Activated naive CD4-positive, alpha-beta T cell treated with anti-CD3 and anti-CD28 coated beads for 36 hours (primary cell): ENCODE measurements at regions not wholly inside any gene's neighbourhood (a gene's known extent, or its start where the extent isn't known, plus 50 kb on each side); places are given as distances from the start of the nearest gene placed in this dataset.
"Not testable (repeated sequence)": the region's sequence is repeated elsewhere in the genome, so short reads cannot be mapped to it uniquely, and the experiment has no call there.

Source experiments
- CTCF ChIA-PET: fragments of 350-600 bp; sonication (Branson Sonifier 250); formaldehyde crosslinking; loops from one replicate; lab custom pipeline; 2021; ENCODE audit warnings: antibody characterized with exemption; lab: Charles Lee
- DNase-seq: peaks from one replicate; pipeline ENCODE4 v3.0.0-alpha.2; 2020
- H3K27ac Mint-ChIP-seq: one replicate; pipeline ENCODE4 v1.8.0; 2021; ENCODE audit warnings: mild to moderate bottlenecking, mixed read lengths
- H3K27me3 Mint-ChIP-seq: one replicate; pipeline ENCODE4 v1.8.0; 2021; ENCODE audit warnings: low read depth, mixed read lengths
- H3K36me3 Mint-ChIP-seq: one replicate; pipeline ENCODE4 v1.8.0; 2021; ENCODE audit warnings: low read depth, mixed read lengths
- H3K4me1 Mint-ChIP-seq: one replicate; pipeline ENCODE4 v1.8.0; 2021; ENCODE audit warnings: low read depth, mixed read lengths
- H3K4me3 Mint-ChIP-seq: one replicate; pipeline ENCODE4 v1.8.0; 2021; ENCODE audit warnings: mild to moderate bottlenecking, moderate library complexity, mixed read lengths
- H3K9me3 Mint-ChIP-seq: one replicate; pipeline ENCODE4 v1.8.0; 2021; ENCODE audit warnings: mixed read lengths
- intact Hi-C: fragments of 100-400 bp; cut with micrococcal nuclease; formaldehyde crosslinking; loops from one replicate; pipeline ENCODE4 v1.15.1; 2023

DNA sequence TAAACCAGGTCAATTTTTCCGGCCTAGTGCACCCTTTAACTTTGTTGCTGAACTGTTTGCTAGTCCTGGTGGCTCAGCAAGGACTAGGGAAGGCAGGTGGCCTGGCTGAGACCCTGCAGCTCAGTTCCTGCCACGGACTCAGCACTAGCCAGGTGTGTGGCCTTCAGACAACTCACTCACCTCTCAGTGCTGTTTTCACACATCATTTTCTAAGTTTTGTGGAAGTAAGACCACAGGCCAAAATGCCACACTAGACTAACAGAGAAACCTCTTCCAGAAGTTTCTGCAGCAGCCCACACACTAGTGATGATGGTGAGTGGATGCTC, 65.9 kb upstream of the SLC1A4 start:
- CTCF ChIA-PET, result interaction anchor here (1.5 kb wide), 1 partner anchor 117 kb away, joined by 5 read pairs; no protein-coding TSS in a partner anchor
- Mint-ChIP-seq H3K4me1 (peaks cover 2% of the 10 kb centered on the region), H3K4me3 (no peak overlapping the region), H3K27ac (no peak overlapping the region), H3K36me3 (peaks cover 2% of the 10 kb centered on the region), H3K9me3 (peaks cover 9% of the 10 kb centered on the region), H3K27me3 (no peaks in the 10 kb centered on the region)
- intact Hi-C loops, result no loop called here
- DNase-seq, result no peak

DNA sequence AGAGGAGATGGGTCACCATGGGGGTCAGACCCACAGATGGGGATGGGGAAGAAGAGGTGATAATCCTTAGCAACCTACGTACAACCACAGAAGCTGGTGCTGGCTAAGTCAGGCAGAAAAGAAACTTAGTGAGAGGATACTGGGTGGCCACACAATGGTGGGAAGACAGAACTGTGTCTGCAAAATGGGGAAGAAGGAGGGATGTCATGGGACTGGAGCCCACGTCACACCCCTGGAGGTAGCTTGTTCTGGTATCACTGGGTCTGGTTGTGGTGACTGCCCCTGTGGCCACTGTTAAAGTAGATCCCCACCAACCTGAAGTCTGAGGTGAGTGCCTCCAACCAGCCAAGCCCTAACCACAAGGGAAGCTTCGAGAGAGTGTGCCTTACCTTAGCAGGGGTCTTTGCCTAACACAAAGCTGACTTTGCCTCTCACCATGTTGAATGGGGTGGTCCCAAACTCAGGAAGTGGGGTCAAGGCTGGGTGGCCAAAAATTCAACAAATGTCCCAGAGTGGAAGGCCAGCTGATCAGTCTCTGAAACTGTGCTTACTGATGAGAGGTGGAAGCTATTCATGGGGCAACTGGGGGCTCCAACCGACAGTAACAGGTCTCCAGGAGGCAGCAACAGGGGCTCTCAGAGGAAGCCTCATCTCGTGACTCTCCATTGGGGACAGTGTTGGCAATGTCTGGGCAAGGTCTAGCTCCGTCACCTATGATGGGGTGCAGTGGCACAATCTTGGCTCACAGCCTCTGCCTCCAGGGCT, 64.8 kb upstream of the SLC1A4 start:
- Mint-ChIP-seq H3K9me3 (peaks cover 9% of the 10 kb centered on the region), H3K36me3 (peaks cover 2% of the 10 kb centered on the region), H3K27ac (no peak overlapping the region), H3K4me1 (no peaks in the 10 kb centered on the region), H3K4me3 (no peak overlapping the region), H3K27me3 (no peaks in the 10 kb centered on the region)
- intact Hi-C loops, result no loop called here
- CTCF ChIA-PET, result interaction anchor here (0.6 to 1.5 kb wide), 3 partner anchors 116 to 169 kb away, joined by 4 to 6 read pairs (median 5); no protein-coding TSS in a partner anchor
- no peak for DNase-seq

DNA sequence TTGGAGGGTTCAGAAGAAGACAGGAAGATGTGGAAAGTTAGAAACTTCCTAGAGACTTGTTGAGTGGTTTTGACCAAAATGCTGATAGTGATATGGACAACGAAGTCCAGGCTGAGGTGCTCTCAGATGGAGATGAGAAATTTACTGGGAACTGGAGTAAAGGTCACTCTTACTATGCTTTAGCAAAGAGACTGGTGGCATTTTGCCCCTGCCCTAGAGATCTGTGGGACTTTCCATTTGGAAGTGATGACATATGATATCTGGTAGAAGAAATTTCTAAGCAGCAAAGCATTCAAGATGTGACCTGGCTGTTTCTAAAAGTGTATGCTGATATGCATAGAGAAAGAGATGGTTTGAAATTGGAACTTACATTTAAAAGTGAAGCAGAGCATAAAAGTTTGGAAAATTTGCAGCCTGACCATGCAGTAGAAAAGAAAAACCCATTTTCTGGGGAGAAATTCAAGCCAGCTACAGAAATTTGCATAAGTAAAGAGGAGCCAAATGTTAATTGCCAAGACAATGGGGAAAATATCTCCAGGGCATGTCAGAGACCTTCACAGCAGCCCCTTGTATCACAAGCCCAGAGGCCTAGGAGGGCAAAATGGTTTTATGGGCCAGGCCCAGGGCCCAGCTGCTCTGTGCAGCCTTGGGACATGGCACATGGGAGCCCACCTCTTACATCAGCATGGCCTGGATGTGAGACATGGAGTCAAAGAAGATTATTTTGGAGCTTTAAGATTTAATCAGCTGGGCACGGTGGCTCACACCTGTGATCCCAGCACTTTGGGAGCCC, 63.1 kb upstream of the SLC1A4 start:
- intact Hi-C loops, H3K36me3 Mint-ChIP-seq, H3K4me1 Mint-ChIP-seq, H3K27me3 Mint-ChIP-seq, DNase-seq, H3K9me3 Mint-ChIP-seq, H3K4me3 Mint-ChIP-seq, H3K27ac Mint-ChIP-seq: not testable (repeated sequence)
- CTCF ChIA-PET, result interaction anchor here (0.6 kb wide), 1 partner anchor 8 kb away, joined by 3 read pairs; no protein-coding TSS in a partner anchor

DNA sequence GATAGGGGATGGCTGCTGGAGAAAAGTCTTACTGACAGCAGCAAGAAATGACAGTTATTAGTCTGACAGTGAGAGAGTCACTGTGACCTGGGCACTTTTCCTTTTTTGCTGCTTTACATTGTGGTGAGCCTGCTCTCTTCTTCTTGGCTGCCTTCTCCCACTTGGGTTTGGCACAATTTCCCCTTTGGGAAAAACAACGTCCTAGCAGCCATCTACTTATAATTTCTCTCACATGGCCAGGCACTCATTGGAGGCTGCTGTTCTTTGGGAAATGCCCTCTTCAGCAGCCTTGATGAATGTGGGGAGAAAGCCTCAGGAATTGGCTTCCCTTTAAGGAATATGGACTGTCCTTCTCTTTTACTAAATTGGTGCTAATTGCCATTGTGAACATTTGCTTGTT, 60.4 kb upstream of the SLC1A4 start:
- DNase-seq, result no peak
- intact Hi-C loops, result no loop called here
- Mint-ChIP-seq H3K4me1 (no peaks in the 10 kb centered on the region), H3K4me3 (no peak overlapping the region), H3K27ac (no peak overlapping the region), H3K9me3 (peaks cover 9% of the 10 kb centered on the region), H3K27me3 (peaks cover 2% of the 10 kb centered on the region), H3K36me3 (peaks cover 2% of the 10 kb centered on the region)
- CTCF ChIA-PET, result interaction anchor here (1.1 kb wide), 1 partner anchor 13 kb away, joined by 3 read pairs; no protein-coding TSS in a partner anchor

DNA sequence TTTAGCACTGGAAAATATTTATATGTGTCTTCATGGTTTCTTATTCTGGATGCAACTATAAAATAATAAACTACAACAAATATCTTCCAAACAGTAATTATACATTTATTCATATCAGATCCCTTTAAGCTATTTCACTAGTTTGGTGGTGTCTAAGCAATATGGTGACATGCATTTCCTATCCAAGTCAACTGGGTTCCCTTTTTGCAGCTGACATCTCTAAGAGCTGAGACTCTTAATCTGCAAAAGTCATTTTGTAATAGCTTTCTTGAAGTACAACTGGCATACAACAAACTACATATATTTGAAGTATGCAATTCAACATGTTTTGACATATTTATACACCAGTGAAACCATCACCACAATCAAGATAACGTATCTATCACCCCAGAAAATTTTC, 59.9 kb upstream of the SLC1A4 start:
- no peak overlapping the region for H3K4me3 Mint-ChIP-seq
- H3K27ac Mint-ChIP-seq, result no peak overlapping the region
- H3K4me1 Mint-ChIP-seq, result no peaks in the 10 kb centered on the region
- H3K9me3 Mint-ChIP-seq, result peaks cover 9% of the 10 kb centered on the region
- intact Hi-C loops, result no loop called here
- CTCF ChIA-PET, result interaction anchor here (1.1 kb wide), 1 partner anchor 12 kb away, joined by 3 read pairs; no protein-coding TSS in a partner anchor
- peaks cover 2% of the 10 kb centered on the region for H3K27me3 Mint-ChIP-seq
- H3K36me3 Mint-ChIP-seq, result peaks cover 2% of the 10 kb centered on the region
- no peak for DNase-seq

DNA sequence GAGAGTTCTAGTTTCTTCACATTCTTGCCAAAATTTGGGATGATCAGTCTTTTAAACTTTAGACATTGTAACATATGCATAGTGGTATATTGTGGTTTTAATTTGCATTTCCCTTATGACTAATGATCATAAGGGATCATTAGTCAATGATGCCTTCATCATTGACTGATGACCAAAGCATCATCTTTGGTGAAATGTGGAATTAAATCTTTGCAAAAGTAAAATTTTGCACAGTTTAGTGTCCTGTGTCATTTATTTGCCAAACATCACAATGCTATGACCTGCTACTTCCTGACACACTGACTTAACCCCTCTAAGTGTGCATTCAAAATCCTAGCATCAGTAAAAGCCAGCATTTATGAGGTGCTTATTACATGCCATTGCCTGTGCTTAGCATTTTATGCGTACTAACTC, 58.9 kb upstream of the SLC1A4 start:
- H3K27ac Mint-ChIP-seq, result no peak overlapping the region
- intact Hi-C loops, result no loop called here
- H3K4me3 Mint-ChIP-seq, result no peak overlapping the region
- DNase-seq, result no peak
- H3K4me1 Mint-ChIP-seq, result no peaks in the 10 kb centered on the region
- H3K36me3 Mint-ChIP-seq, result peaks cover 2% of the 10 kb centered on the region
- H3K27me3 Mint-ChIP-seq, result peaks cover 2% of the 10 kb centered on the region
- peaks cover 9% of the 10 kb centered on the region for H3K9me3 Mint-ChIP-seq
- CTCF ChIA-PET, result no interaction called here

DNA sequence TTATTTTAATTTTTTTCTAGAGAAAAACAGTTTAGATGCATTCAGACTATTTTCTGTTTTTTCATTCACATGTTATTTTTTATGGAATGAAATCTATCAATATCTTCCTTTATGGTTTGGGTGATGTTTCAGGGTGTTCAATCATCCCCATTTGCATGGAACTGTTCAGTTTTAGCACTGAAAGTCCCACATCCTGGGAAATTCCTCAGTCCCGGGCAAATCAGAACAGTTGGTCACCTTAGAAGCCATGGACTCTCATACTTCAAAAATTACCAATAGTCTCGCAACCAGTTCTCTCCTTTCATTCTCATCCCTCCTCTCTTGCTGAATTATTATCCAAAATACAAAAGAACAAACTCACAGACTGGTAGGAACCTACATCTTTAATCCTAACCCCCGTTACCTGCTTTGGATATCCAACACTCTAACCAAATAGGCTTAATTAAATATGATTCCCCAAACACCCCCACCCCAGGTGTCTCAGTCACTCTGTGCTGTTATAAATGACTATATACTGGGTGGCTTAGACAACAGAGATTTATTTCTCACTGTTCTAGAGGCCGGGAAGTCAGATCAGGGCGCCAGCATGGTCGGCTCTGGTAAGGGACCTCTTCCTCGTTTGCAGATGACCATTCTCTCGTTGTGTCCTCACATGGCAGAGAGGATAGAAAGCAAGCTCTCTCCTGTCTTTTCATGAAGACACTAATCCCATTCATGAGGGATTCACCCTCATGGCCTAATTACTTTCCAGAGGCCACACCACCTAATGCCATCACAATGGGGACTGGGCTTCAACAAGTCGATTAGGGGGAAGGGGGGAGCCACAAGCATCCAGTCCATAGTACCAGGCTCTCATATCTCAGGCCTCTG, 57.7 kb upstream of the SLC1A4 start:
- Mint-ChIP-seq H3K9me3 (peaks cover 6% of the 10 kb centered on the region), H3K36me3 (no peaks in the 10 kb centered on the region), H3K4me3 (no peak overlapping the region), H3K4me1 (no peaks in the 10 kb centered on the region), H3K27me3 (peaks cover 2% of the 10 kb centered on the region), H3K27ac (no peak overlapping the region)
- intact Hi-C loops, result no loop called here
- CTCF ChIA-PET, result no interaction called here
- no peak for DNase-seq

DNA sequence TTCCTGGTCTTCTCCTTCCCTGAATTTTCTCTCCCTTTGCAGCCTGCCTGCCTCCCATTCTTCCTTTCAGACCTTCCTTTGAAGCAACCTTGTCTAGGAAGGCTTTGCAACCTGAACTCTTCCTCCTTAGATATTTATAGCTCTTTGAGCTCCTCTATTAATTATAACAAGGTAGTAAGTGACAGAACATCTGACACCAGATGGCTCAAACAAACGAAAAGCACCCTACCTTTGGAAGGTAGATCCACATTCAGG, 57.2 kb upstream of the SLC1A4 start:
- Mint-ChIP-seq H3K27me3 (peaks cover 2% of the 10 kb centered on the region), H3K4me1 (no peaks in the 10 kb centered on the region), H3K27ac (no peak overlapping the region), H3K36me3 (no peaks in the 10 kb centered on the region), H3K4me3 (no peak overlapping the region), H3K9me3 (peaks cover 6% of the 10 kb centered on the region)
- CTCF ChIA-PET, result no interaction called here
- DNase-seq, result no peak
- intact Hi-C loops, result no loop called here

DNA sequence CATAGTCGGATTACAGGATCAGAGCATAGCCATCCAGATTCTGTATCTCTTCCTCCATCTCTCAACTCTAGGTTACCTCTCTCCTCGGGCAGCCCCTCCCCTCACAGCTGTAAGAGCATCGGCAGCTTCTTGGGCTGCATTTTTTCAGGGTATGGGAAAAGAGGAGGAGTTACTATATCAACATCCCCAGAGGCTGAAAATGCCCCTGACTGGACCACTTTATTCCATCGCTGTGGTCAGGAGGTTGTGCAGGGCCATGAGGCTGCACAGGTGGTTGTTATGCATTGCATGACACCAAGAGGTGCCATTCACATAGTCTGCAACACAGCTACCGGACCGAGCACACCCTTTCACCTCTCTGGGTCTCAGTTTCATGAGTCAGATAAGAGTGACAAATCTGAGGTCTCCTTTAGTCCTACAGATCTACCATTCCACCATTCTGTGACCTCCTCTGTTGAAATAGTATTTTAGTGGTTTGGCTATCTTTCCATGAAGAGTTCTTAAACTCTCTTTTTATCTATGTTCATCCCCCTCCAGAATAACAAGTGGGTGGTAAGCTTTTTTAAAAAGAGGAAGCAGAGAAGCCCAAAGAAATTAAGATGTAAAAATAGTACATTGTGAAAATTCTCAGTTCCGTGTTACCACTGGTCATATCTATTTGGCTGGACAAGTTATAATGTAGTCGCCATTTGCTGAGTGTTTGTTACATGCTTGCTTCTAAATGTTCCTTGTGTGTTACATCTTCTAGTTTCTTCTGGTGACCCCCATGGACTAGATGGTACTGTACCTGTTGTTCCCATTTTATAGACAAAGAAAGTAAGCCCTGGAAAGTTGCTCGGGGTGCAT, 56.6 kb upstream of the SLC1A4 start:
- no peak overlapping the region for H3K4me3 Mint-ChIP-seq
- no peaks in the 10 kb centered on the region for H3K36me3 Mint-ChIP-seq
- no peaks in the 10 kb centered on the region for H3K4me1 Mint-ChIP-seq
- peaks cover 5% of the 10 kb centered on the region for H3K9me3 Mint-ChIP-seq
- DNase-seq, result no peak
- peaks cover 2% of the 10 kb centered on the region for H3K27me3 Mint-ChIP-seq
- intact Hi-C loops, result no loop called here
- CTCF ChIA-PET, result no interaction called here
- H3K27ac Mint-ChIP-seq, result no peak overlapping the region

DNA sequence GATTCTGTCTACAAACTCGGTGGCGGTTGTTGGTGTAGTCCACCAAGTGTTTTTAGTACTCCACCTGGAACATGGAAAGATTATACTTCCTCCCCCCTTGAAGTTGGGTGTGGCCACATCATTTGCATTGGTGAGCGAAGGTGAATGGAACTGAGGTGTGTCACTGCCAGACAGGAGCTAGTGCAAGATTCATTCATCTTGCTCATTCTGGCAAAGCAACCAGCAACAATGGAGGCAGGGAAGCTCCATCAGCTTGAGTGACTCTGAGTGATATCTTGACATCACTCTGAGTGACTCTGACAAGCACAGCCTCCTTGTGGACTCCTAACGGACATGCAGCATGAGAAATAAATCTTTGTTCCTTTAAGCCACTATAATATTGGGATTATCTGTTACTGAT, 54.7 kb upstream of the SLC1A4 start:
- no peak for DNase-seq

DNA sequence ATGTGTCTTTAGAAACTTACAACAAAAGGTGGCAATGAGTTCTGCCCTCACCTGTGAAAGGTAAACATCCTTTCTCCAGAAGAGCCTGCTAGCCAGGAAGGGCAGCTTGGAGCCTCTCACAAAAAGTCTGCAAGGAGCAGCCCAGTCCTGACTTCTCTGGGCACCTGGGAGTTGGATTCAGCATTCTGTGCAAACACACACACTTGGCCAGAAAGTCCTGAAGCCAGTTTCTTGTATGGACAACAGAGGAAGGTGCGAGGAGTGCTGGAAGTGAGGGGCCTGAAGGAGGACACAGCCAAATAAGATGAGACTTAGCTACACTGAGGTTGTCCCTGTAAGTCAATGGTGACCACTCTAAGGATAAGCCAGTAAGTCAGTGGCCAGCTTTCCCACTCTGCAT, 52.4 kb upstream of the SLC1A4 start:
- Mint-ChIP-seq H3K36me3 (no peaks in the 10 kb centered on the region), H3K9me3 (peaks cover 5% of the 10 kb centered on the region)

More for the DNA sequence above, 54.7 kb upstream of the SLC1A4 start:
- Mint-ChIP-seq H3K9me3 (peaks cover 5% of the 10 kb centered on the region), H3K27me3 (peaks cover 2% of the 10 kb centered on the region), H3K36me3 (no peaks in the 10 kb centered on the region), H3K4me3 (no peak overlapping the region), H3K4me1 (peaks cover 3% of the 10 kb centered on the region), H3K27ac (no peak overlapping the region)
- intact Hi-C loops, result no loop called here
- CTCF ChIA-PET, result no interaction called here

More for the DNA sequence above, 52.4 kb upstream of the SLC1A4 start:
- no peak for DNase-seq
- intact Hi-C loops, result no loop called here
- Mint-ChIP-seq H3K4me1 (peaks cover 5% of the 10 kb centered on the region), H3K27ac (no peak overlapping the region), H3K27me3 (no peaks in the 10 kb centered on the region), H3K4me3 (no peak overlapping the region)
- CTCF ChIA-PET, result interaction anchor here (1.4 kb wide), 1 partner anchor 19 kb away, joined by 6 read pairs; no protein-coding TSS in a partner anchor
